Hepatocyte (in vitro differentiated cells): ENCODE measurements at regions not wholly inside any gene's neighbourhood (a gene's known extent, or its start where the extent isn't known, plus 50 kb on each side); places are given as distances from the start of the nearest gene placed in this dataset.

Experiments
- DNase-seq: peaks from one replicate; pipeline ENCODE4 v3.0.0-alpha.2; 2016; ENCODE audit warnings: low spot score
- H2AFZ ChIP-seq: fragments of 200-600 bp; sonication (generic); 2 replicates; pipeline ENCODE4 v1.6.0; 2016; ENCODE audit warnings: antibody characterized with exemption, mild to moderate bottlenecking
- H3K27ac ChIP-seq: fragments of 200-600 bp; sonication (generic); 2 replicates; pipeline ENCODE4 v1.5.1; 2016; ENCODE audit warnings: mild to moderate bottlenecking
- H3K27me3 ChIP-seq: fragments of 200-600 bp; sonication (generic); 2 replicates; pipeline ENCODE4 v1.6.1; 2016
- H3K36me3 ChIP-seq: fragments of 200-600 bp; sonication (generic); replicated peaks from 2 replicates; pipeline ENCODE4 v1.5.1; 2016; ENCODE audit warnings: low read depth; ENCODE audit not compliant: insufficient read depth
- H3K4me1 ChIP-seq: fragments of 200-600 bp; sonication (generic); 2 replicates; pipeline ENCODE4 v1.5.1; 2016; ENCODE audit warnings: mild to moderate bottlenecking, moderate library complexity; ENCODE audit not compliant: insufficient read depth
- H3K4me2 ChIP-seq: fragments of 200-600 bp; sonication (generic); 2 replicates; pipeline ENCODE4 v1.6.0; 2016
- H3K4me3 ChIP-seq: fragments of 200-600 bp; sonication (generic); 2 replicates; pipeline ENCODE4 v1.5.1; 2016; ENCODE audit warnings: mild to moderate bottlenecking
- H3K79me2 ChIP-seq: fragments of 200-600 bp; sonication (generic); 2 replicates; pipeline ENCODE4 v1.6.0; 2017; ENCODE audit warnings: mild to moderate bottlenecking
- H3K9me2 ChIP-seq: fragments of 200-600 bp; sonication (generic); replicated peaks from 2 replicates; pipeline ENCODE4 v1.6.0; 2017; ENCODE audit warnings: mild to moderate bottlenecking; ENCODE audit not compliant: insufficient read depth
- H3K9me3 ChIP-seq: fragments of 200-600 bp; sonication (generic); 2 replicates; pipeline ENCODE4 v1.5.1; 2016; ENCODE audit warnings: low read depth, mild to moderate bottlenecking
- H4K20me1 ChIP-seq: fragments of 200-600 bp; sonication (generic); 2 replicates; pipeline ENCODE4 v1.6.0; 2016; ENCODE audit warnings: mild to moderate bottlenecking; ENCODE audit not compliant: insufficient read depth, poor library complexity, severe bottlenecking
- EZH2 ChIP-seq: fragments of 200-600 bp; sonication (generic); IDR thresholded peaks from 2 replicates; pipeline ENCODE4 v1.6.1; 2016; ENCODE audit warnings: antibody characterized with exemption, mild to moderate bottlenecking, borderline replicate concordance
- EZH2phosphoT487 ChIP-seq: fragments of 200-600 bp; sonication (generic); IDR thresholded peaks from one replicate; pipeline ENCODE4 v1.6.1; 2018; ENCODE audit warnings: antibody characterized with exemption, mild to moderate bottlenecking, low read depth, moderate library complexity; ENCODE audit not compliant: unreplicated experiment, severe bottlenecking
- WGBS: methylation state at CpG from one replicate; pipeline ENCODE4 v1.1.6; 2016; ENCODE audit warnings: low lambda C conversion rate; ENCODE audit errors: missing lambda C conversion rate; 5-methylcytosine and 5-hydroxymethylcytosine counted together
- TF ChIP-seq, protein P1 (sequence below): fragments of 200-600 bp; sonication (generic); IDR thresholded peaks from 2 replicates; pipeline ENCODE4 v1.5.1; 2016; ENCODE audit warnings: antibody characterized with exemption, mild to moderate bottlenecking; ENCODE audit not compliant: poor library complexity

DNA sequence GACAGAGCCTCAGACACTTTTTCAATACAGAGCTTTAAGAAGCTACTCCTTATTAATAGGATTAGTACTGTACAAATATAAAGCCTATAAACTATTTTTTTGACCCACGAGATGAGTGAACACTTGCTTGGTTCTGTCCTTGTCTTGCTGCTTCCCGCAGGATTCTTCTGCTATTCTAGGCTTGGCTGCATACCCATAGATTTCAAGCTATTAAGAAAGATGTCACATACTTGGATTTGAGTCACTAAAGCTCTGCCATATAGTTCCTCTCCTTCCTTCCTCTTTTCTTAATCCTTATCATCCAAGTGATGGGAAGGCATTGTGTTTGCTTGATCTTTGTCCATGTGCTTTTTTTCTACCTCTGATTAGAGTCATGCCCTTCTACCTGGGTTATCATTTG lies 361.2 kb upstream of the TRPC7 start:
- Histone ChIP-seq H3K9me3 (no peaks in the 10 kb centered on the region), H4K20me1 (no peaks in the 10 kb centered on the region), H3K4me3 (no peak overlapping the region), H3K4me2 (no peak overlapping the region), H3K4me1 (peaks cover 18% of the 10 kb centered on the region), H3K27me3 (no peaks in the 10 kb centered on the region), H3K27ac (no peak overlapping the region), H3K36me3 (no peaks in the 10 kb centered on the region), H3K79me2 (no peaks in the 10 kb centered on the region), H3K9me2 (no peaks in the 10 kb centered on the region), H2AFZ (no peak overlapping the region)
- DNase-seq = no peak
- TF ChIP-seq EZH2 (no peak), EZH2phosphoT487 (no peak)
- TF ChIP-seq, protein P1, sequence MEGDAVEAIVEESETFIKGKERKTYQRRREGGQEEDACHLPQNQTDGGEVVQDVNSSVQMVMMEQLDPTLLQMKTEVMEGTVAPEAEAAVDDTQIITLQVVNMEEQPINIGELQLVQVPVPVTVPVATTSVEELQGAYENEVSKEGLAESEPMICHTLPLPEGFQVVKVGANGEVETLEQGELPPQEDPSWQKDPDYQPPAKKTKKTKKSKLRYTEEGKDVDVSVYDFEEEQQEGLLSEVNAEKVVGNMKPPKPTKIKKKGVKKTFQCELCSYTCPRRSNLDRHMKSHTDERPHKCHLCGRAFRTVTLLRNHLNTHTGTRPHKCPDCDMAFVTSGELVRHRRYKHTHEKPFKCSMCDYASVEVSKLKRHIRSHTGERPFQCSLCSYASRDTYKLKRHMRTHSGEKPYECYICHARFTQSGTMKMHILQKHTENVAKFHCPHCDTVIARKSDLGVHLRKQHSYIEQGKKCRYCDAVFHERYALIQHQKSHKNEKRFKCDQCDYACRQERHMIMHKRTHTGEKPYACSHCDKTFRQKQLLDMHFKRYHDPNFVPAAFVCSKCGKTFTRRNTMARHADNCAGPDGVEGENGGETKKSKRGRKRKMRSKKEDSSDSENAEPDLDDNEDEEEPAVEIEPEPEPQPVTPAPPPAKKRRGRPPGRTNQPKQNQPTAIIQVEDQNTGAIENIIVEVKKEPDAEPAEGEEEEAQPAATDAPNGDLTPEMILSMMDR = no peak
- 82% methylated on average over 2 of the region's 2 CpGs for WGBS

DNA sequence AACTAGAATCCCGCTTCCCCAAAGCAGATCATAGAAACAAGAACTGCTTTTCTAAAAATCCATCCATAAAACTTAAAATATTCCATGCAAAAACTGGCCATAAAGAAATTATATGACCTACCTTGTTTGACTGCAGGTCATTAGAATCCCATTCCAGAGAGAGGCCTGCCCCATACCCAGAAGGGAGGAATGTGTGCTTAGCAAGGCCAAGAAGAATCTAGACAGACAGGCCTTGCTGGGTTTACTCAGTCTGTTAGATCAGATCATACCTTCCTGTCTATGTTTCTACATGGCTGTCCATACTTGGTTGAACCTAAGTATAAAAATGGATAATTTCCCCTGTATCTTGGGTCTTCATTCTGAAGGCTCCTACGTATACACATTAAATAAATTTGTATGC lies 358.8 kb upstream of the TRPC7 start:
- peaks cover 3% of the 10 kb centered on the region for H3K4me1 ChIP-seq
- H3K9me3 ChIP-seq = no peaks in the 10 kb centered on the region
- H3K27me3 ChIP-seq = no peaks in the 10 kb centered on the region
- H3K36me3 ChIP-seq = no peaks in the 10 kb centered on the region
- DNase-seq = peak; percentile 47
- H4K20me1 ChIP-seq = no peaks in the 10 kb centered on the region
- TF ChIP-seq, protein P1 = no peak
- no peak for TF ChIP-seq EZH2
- no peak for TF ChIP-seq EZH2phosphoT487
- H2AFZ ChIP-seq = no peak overlapping the region
- peak overlapping the region; percentile 84 for H3K27ac ChIP-seq
- H3K79me2 ChIP-seq = no peaks in the 10 kb centered on the region
- no peak overlapping the region for H3K4me2 ChIP-seq
- no peak overlapping the region for H3K4me3 ChIP-seq
- H3K9me2 ChIP-seq = no peaks in the 10 kb centered on the region
- 78% methylated on average over 2 of the region's 2 CpGs for WGBS

DNA sequence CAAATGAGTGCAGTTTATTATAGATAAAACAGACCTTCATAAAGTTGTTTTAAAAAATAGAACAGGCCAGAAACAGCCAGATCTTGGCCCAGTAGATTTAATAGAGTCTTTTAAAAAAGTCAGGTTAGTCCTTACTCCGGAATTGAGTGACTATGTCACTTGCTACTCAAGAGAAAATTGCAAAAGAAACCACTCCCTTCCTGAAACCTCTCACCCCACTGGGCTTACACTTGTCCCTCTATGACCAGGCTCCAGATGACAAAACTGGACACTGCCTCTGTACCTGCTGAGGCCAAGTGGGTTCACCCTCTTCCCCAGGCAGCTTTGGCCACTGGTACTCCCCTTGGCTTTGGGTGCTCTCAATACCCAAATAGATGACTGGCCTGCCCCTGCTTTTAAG lies 357.2 kb upstream of the TRPC7 start:
- H3K9me3 ChIP-seq = no peaks in the 10 kb centered on the region
- no peak overlapping the region for H2AFZ ChIP-seq
- 96% methylated on average over 1 of the region's 1 CpG for WGBS
- no peaks in the 10 kb centered on the region for H3K36me3 ChIP-seq
- H3K27ac ChIP-seq = no peak overlapping the region
- DNase-seq = no peak
- peaks cover 3% of the 10 kb centered on the region for H3K4me1 ChIP-seq
- no peaks in the 10 kb centered on the region for H3K9me2 ChIP-seq
- H3K4me3 ChIP-seq = no peak overlapping the region
- no peaks in the 10 kb centered on the region for H3K79me2 ChIP-seq
- H3K4me2 ChIP-seq = no peak overlapping the region
- H4K20me1 ChIP-seq = no peaks in the 10 kb centered on the region
- no peaks in the 10 kb centered on the region for H3K27me3 ChIP-seq
- TF ChIP-seq EZH2phosphoT487 (no peak), EZH2 (no peak)
- TF ChIP-seq, protein P1 = no peak

DNA sequence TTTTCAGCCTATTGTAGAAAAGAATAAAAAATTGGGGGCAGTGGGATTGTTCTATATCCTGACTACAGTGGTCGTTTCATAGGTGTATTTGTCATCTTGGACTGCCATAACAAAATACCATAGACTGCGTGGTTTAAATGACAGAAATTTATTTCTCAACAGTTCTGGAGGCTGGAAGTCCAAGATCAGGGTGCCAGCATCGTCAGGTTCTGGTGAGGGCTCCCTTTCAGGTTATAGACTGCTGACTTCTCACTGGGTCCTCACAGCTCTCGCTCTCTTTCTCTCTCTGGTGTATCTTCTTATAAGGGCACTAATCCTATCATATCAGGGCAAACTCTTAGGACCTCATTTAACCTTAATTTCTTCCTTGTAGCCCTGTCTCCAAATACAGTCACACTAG lies 356.7 kb upstream of the TRPC7 start:
- no peak for TF ChIP-seq EZH2phosphoT487
- TF ChIP-seq, protein P1 = no peak
- TF ChIP-seq EZH2 = no peak
- Histone ChIP-seq H3K27ac (no peak overlapping the region), H3K79me2 (no peaks in the 10 kb centered on the region), H3K27me3 (no peaks in the 10 kb centered on the region), H3K4me2 (no peak overlapping the region), H4K20me1 (no peaks in the 10 kb centered on the region), H3K9me3 (no peaks in the 10 kb centered on the region), H3K36me3 (no peaks in the 10 kb centered on the region), H2AFZ (no peak overlapping the region), H3K4me3 (no peak overlapping the region), H3K4me1 (peaks cover 3% of the 10 kb centered on the region), H3K9me2 (no peaks in the 10 kb centered on the region)
- no peak for DNase-seq
- 89% methylated on average over 4 of the region's 4 CpGs for WGBS
